Ecto neural progenitor cell (in vitro differentiated cells): ENCODE measurements at regions not wholly inside any gene's neighbourhood (a gene's known extent, or its start where the extent isn't known, plus 50 kb on each side); places are given as distances from the start of the nearest gene placed in this dataset.

Source experiments
- DNase-seq: peaks from one replicate; pipeline ENCODE4 v3.0.0-alpha.2; 2018; ENCODE audit warnings: low spot score

GRCh38 chr10:120705309-120705708 is 145.9 kb upstream of the WDR11 start:
- DNase-seq, result no peak

- DNase-seq, result no peak
Observed at GRCh38 chr10:120710076-120710475, 141.1 kb upstream of the WDR11 start.

GRCh38 chr10:120711860-120712259 is 139.3 kb upstream of the WDR11 start:
- DNase-seq, result no peak

GRCh38 chr10:120713573-120714205 is 137.5 kb upstream of the WDR11 start:
- DNase-seq, result no peak

- DNase-seq, result no peak
Observed at GRCh38 chr10:120715171-120715570, 136.0 kb upstream of the WDR11 start.

GRCh38 chr10:120719333-120719732 is 131.8 kb upstream of the WDR11 start:
- no peak for DNase-seq

- no peak for DNase-seq
Observed at GRCh38 chr10:120727001-120727400, 124.2 kb upstream of the WDR11 start.

GRCh38 chr10:120729547-120729946 is 121.6 kb upstream of the WDR11 start:
- no peak for DNase-seq

- no peak for DNase-seq
Observed at GRCh38 chr10:120732067-120732466, 119.1 kb upstream of the WDR11 start.

- DNase-seq, result no peak
Observed at GRCh38 chr10:120732643-120733313, 118.4 kb upstream of the WDR11 start.

GRCh38 chr10:120734483-120735078 is 116.6 kb upstream of the WDR11 start:
- no peak for DNase-seq

GRCh38 chr10:120735315-120735714 is 115.8 kb upstream of the WDR11 start:
- DNase-seq, result no peak

- no peak for DNase-seq
Observed at GRCh38 chr10:120735773-120736371, 115.3 kb upstream of the WDR11 start.

- no peak for DNase-seq
Observed at GRCh38 chr10:120736377-120736776, 114.8 kb upstream of the WDR11 start.

- no peak for DNase-seq
Observed at GRCh38 chr10:120738658-120739057, 112.5 kb upstream of the WDR11 start.

- no peak for DNase-seq
Observed at GRCh38 chr10:120741396-120741795, 109.8 kb upstream of the WDR11 start.

GRCh38 chr10:120742373-120742772 is 108.8 kb upstream of the WDR11 start:
- DNase-seq, result no peak

- DNase-seq, result no peak
Observed at GRCh38 chr10:120744040-120744439, 107.1 kb upstream of the WDR11 start.

GRCh38 chr10:120746001-120746777 is 105.0 kb upstream of the WDR11 start:
- DNase-seq, result no peak

GRCh38 chr10:120748519-120748918 is 102.6 kb upstream of the WDR11 start:
- no peak for DNase-seq

- DNase-seq, result no peak
Observed at GRCh38 chr10:120749072-120749471, 102.1 kb upstream of the WDR11 start.

GRCh38 chr10:120749856-120750566 is 101.2 kb upstream of the WDR11 start:
- DNase-seq, result no peak
